ENCODE measurements at regions not wholly inside any gene's neighbourhood (a gene's known extent, or its start where the extent isn't known, plus 50 kb on each side); places are given as distances from the start of the nearest gene placed in this dataset.

- Histone ChIP-seq H3K4me3 (ENCODE audit: low read length) (peak overlapping the region; percentile 17; the same call in 1 of the 2 replicates), H3K9me3 (replicated peaks; ENCODE audit: insufficient read depth, low read length) (no peaks in the 10 kb centered on the region), H3F3A (ENCODE audit: insufficient read depth, low read length) (peaks cover 11% of the 10 kb centered on the region), H3K4me1 (ENCODE audit: low read length) (peaks cover 17% of the 10 kb centered on the region), H3K9ac (ENCODE audit: low read length) (peak overlapping the region; percentile 49), H3K27ac (ENCODE audit: low read length) (peak overlapping the region; percentile 92), H4K20me1 (ENCODE audit: insufficient read depth, low read length) (no peaks in the 10 kb centered on the region), H3K36me3 (replicated peaks; ENCODE audit: insufficient read depth, low read length) (no peaks in the 10 kb centered on the region), H3K79me2 (ENCODE audit: low read length) (no peaks in the 10 kb centered on the region), H3K9me2 (replicated peaks; ENCODE audit: insufficient read depth, low read length) (no peaks in the 10 kb centered on the region), H3K4me2 (ENCODE audit: low read depth, low read length) (peak overlapping the region; percentile 58), H2AFZ (ENCODE audit: low read length) (peak overlapping the region; percentile 86), H3K27me3 (replicated peaks; ENCODE audit: insufficient read depth, low read length) (no peaks in the 10 kb centered on the region)
- DNase-seq: peak; percentile 94
- TF ChIP-seq EZH2 (optimal IDR thresholded peaks at IDR 0.05; ENCODE audit: low read depth, low read length) (no peak), EZH2phosphoT487 (IDR thresholded peaks at IDR 0.05; ENCODE audit: low read length) (no peak), CTCF (IDR thresholded peaks at IDR 0.05; ENCODE audit: low read length) (no peak)
Observed at GRCh38 chr18:51361130-51361860, 163.8 kb upstream of the MEX3C start.

GRCh38 chr18:51363384-51363783 lies 165.9 kb upstream of the MEX3C start:
- Histone ChIP-seq H3F3A (ENCODE audit: insufficient read depth, low read length) (peaks cover 11% of the 10 kb centered on the region), H3K79me2 (ENCODE audit: low read length) (no peaks in the 10 kb centered on the region), H3K9ac (ENCODE audit: low read length) (no peak overlapping the region), H3K9me3 (replicated peaks; ENCODE audit: insufficient read depth, low read length) (no peaks in the 10 kb centered on the region), H2AFZ (ENCODE audit: low read length) (no peak overlapping the region), H4K20me1 (ENCODE audit: insufficient read depth, low read length) (no peaks in the 10 kb centered on the region), H3K9me2 (replicated peaks; ENCODE audit: insufficient read depth, low read length) (no peaks in the 10 kb centered on the region), H3K4me3 (ENCODE audit: low read length) (no peak overlapping the region), H3K4me1 (ENCODE audit: low read length) (peaks cover 15% of the 10 kb centered on the region), H3K27me3 (replicated peaks; ENCODE audit: insufficient read depth, low read length) (no peaks in the 10 kb centered on the region), H3K36me3 (replicated peaks; ENCODE audit: insufficient read depth, low read length) (no peaks in the 10 kb centered on the region), H3K27ac (ENCODE audit: low read length) (no peak overlapping the region), H3K4me2 (ENCODE audit: low read depth, low read length) (no peak overlapping the region)
- no peak for DNase-seq
- TF ChIP-seq EZH2 (optimal IDR thresholded peaks at IDR 0.05; ENCODE audit: low read depth, low read length) (no peak), CTCF (IDR thresholded peaks at IDR 0.05; ENCODE audit: low read length) (no peak), EZH2phosphoT487 (IDR thresholded peaks at IDR 0.05; ENCODE audit: low read length) (no peak)

GRCh38 chr18:51370996-51371395 lies 173.5 kb upstream of the MEX3C start:
- Histone ChIP-seq H3K9me2 (replicated peaks; ENCODE audit: insufficient read depth, low read length) (no peaks in the 10 kb centered on the region), H3K4me1 (ENCODE audit: low read length) (peaks cover 4% of the 10 kb centered on the region; the same call in 1 of the 2 replicates), H3K79me2 (ENCODE audit: low read length) (no peaks in the 10 kb centered on the region), H4K20me1 (ENCODE audit: insufficient read depth, low read length) (no peaks in the 10 kb centered on the region), H3K36me3 (replicated peaks; ENCODE audit: insufficient read depth, low read length) (no peaks in the 10 kb centered on the region), H3F3A (ENCODE audit: insufficient read depth, low read length) (no peaks in the 10 kb centered on the region), H3K4me3 (ENCODE audit: low read length) (no peak overlapping the region), H3K27ac (ENCODE audit: low read length) (no peak overlapping the region), H3K27me3 (replicated peaks; ENCODE audit: insufficient read depth, low read length) (no peaks in the 10 kb centered on the region), H3K9ac (ENCODE audit: low read length) (no peak overlapping the region), H2AFZ (ENCODE audit: low read length) (no peak overlapping the region), H3K4me2 (ENCODE audit: low read depth, low read length) (no peak overlapping the region), H3K9me3 (replicated peaks; ENCODE audit: insufficient read depth, low read length) (no peaks in the 10 kb centered on the region)
- TF ChIP-seq EZH2phosphoT487 (IDR thresholded peaks at IDR 0.05; ENCODE audit: low read length) (no peak), CTCF (IDR thresholded peaks at IDR 0.05; ENCODE audit: low read length) (no peak), EZH2 (optimal IDR thresholded peaks at IDR 0.05; ENCODE audit: low read depth, low read length) (no peak)
- DNase-seq: no peak
